H1 (cell line): ENCODE measurements at regions not wholly inside any gene's neighbourhood (a gene's known extent, or its start where the extent isn't known, plus 50 kb on each side); places are given as distances from the start of the nearest gene placed in this dataset.

Experiments used
- BCL11A ChIP-seq, 2 experiments: IDR thresholded peaks; one replicate each; pipeline ENCODE4 v1.6.1; 2011; ENCODE audit warnings: low read depth in 2 of 2, low read length in 2 of 2, mild to moderate bottlenecking in 2 of 2
- CEBPB ChIP-seq: IDR thresholded peaks from 2 replicates; pipeline ENCODE4 v1.6.1; 2012; ENCODE audit warnings: low read depth, low read length
- CREB1 ChIP-seq: IDR thresholded peaks from 2 replicates; pipeline ENCODE4 v1.6.1; 2012; ENCODE audit warnings: inconsistent platforms
- CTCF ChIP-seq, 3 experiments: IDR thresholded peaks; 1 replicate in 2 of 3; 2 replicates in 1 of 3; pipeline versions ENCODE4 v1.5.1 to v1.6.1; 2011; ENCODE audit warnings: low read length in 3 of 3, mild to moderate bottlenecking in 3 of 3, inconsistent platforms in 2 of 3, low read depth in 1 of 3, moderate library complexity in 1 of 3; ENCODE audit not compliant: insufficient read depth in 1 of 3; ENCODE audit errors: control extremely low read depth in 1 of 3
- EP300 ChIP-seq, 2 experiments: IDR thresholded peaks; 1 replicate in 1 of 2; 2 replicates in 1 of 2; pipeline ENCODE4 v1.6.1; 2011 to 2012; ENCODE audit warnings: low read depth in 2 of 2, low read length in 2 of 2, mild to moderate bottlenecking in 2 of 2, borderline replicate concordance in 1 of 2, inconsistent platforms in 1 of 2, moderate library complexity in 1 of 2
- EZH2 ChIP-seq: fragments of 200-600 bp; sonication (generic); IDR thresholded peaks from 2 replicates; pipeline ENCODE4 v1.7.1; 2012; ENCODE audit warnings: low read depth, mild to moderate bottlenecking, moderate library complexity, low read length, inconsistent platforms; ENCODE audit not compliant: severe bottlenecking
- KDM1A ChIP-seq: fragments of 200-600, 300-600 bp; sonication (generic); IDR thresholded peaks from 2 replicates; pipeline ENCODE4 v1.7.1; 2016; ENCODE audit warnings: mild to moderate bottlenecking, low read length, borderline replicate concordance
- NANOG ChIP-seq: IDR thresholded peaks from 2 replicates; pipeline ENCODE4 v1.6.1; 2011; ENCODE audit warnings: low read length, low read depth, mild to moderate bottlenecking, inconsistent platforms; ENCODE audit not compliant: insufficient read depth, poor library complexity, severe bottlenecking
- POLR2A ChIP-seq, 2 experiments: IDR thresholded peaks; 1 replicate in 1 of 2; 2 replicates in 1 of 2; pipeline ENCODE4 v1.6.1; 2011; ENCODE audit warnings: low read depth in 2 of 2, low read length in 2 of 2, mild to moderate bottlenecking in 2 of 2; ENCODE audit errors: control extremely low read depth in 1 of 2
- POLR2AphosphoS5 ChIP-seq: IDR thresholded peaks from 2 replicates; pipeline ENCODE4 v1.6.1; 2011; ENCODE audit warnings: low read depth, low read length
- RXRA ChIP-seq: IDR thresholded peaks from 2 replicates; pipeline ENCODE4 v1.6.1; 2011; ENCODE audit warnings: low read depth, mild to moderate bottlenecking, low read length, moderate library complexity; ENCODE audit not compliant: insufficient read depth
- TCF12 ChIP-seq: IDR thresholded peaks from 2 replicates; pipeline ENCODE4 v1.6.1; 2011; ENCODE audit warnings: low read depth, mild to moderate bottlenecking, low read length
- TEAD4 ChIP-seq: IDR thresholded peaks from 2 replicates; pipeline ENCODE4 v1.6.1; 2012; ENCODE audit warnings: low read depth, low read length, inconsistent platforms, mixed read lengths
- USF2 ChIP-seq: IDR thresholded peaks from 2 replicates; pipeline ENCODE4 v1.6.1; 2011; ENCODE audit warnings: low read length, improper control_type of control experiment

GRCh38 chr14:101124815-101125214, 221.3 kb upstream of the RTL1 start:
- TF ChIP-seq BCL11A (IDR thresholded peaks at IDR 0.05; ENCODE audit: low read depth in 2 of 2, low read length in 2 of 2) (no peak), TEAD4 (no peak), KDM1A (no peak), RXRA (no peak), CTCF (IDR thresholded peaks at IDR 0.05; ENCODE audit: control extremely low read depth in 1 of 3, insufficient read depth in 1 of 3, low read depth in 1 of 3, low read length in 3 of 3) (no peak), POLR2AphosphoS5 (no peak), CEBPB (no peak), USF2 (no peak), EP300 (IDR thresholded peaks at IDR 0.05; ENCODE audit: borderline replicate concordance in 1 of 2, low read depth in 2 of 2, low read length in 2 of 2) (no peak), CREB1 (no peak), NANOG (no peak), EZH2 (no peak), POLR2A (IDR thresholded peaks at IDR 0.05; ENCODE audit: control extremely low read depth in 1 of 2, low read depth in 2 of 2, low read length in 2 of 2) (no peak), TCF12 (no peak)
